ENCODE measurements at regions not wholly inside any gene's neighbourhood (a gene's known extent, or its start where the extent isn't known, plus 50 kb on each side); places are given as distances from the start of the nearest gene placed in this dataset.

DNA sequence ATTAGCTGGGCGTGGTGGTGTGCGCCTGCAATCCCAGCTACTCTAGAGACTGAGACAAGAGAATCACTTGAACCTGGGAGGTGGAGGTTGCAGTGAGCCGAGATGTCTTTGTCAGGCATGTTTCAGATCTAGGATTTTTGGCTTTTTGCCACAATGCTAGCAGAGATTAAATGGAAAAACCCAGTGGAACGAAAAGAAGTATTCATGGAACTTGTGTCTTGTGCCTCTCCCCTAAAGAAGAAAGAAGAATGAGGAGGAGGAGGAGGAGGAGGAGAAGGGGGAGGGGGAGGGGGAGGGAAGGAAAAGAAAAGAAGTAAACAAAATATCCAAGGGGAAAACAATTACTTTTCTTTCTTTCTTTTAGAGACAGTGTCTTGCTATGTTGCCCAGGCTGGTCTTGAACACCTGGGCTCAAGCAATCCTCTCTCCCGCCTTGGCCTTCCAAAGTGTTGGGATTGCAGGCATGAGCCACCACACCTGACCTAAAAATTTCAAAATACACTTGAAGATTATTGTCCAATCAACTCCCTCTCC lies 106.0 kb downstream of the ARRDC3 start:
- no peaks in the 10 kb centered on the region for H3K4me1 ChIP-seq (ENCODE audit: insufficient read depth)
- H3K4me3 ChIP-seq (ENCODE audit: low read depth, low read length), result no peak overlapping the region
- DNase-seq (ENCODE audit: extremely low spot score), result no peak
- H3K27ac ChIP-seq (ENCODE audit: low read depth), result no peak overlapping the region
- WGBS, result 53% methylated on average over 5 of the region's 5 CpGs
- H3K36me3 ChIP-seq (ENCODE audit: insufficient read depth), result no peaks in the 10 kb centered on the region

DNA sequence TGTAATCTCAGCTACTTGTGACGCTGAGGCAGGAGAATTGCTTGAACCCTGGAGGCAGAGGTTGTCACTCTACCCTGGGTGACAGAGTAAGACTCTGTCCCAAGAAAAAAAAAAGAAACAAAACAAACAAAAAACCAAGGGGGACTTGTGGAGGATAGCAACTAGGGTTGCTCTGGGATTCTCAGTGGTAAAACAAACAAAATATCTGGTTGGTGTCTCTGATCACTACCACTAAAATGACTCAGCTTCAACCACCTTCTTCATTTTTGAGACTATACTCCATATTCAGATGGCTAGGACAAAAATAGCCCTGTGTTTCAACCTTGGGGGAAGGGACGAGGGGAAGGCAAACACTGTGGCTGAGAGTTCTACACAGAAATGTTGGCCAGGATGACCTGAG lies 110.3 kb downstream of the ARRDC3 start:
- H3K36me3 ChIP-seq (ENCODE audit: insufficient read depth), result no peaks in the 10 kb centered on the region
- no peak overlapping the region for H3K4me3 ChIP-seq (ENCODE audit: low read depth, low read length)
- H3K27ac ChIP-seq (ENCODE audit: low read depth), result no peak overlapping the region
- no peaks in the 10 kb centered on the region for H3K4me1 ChIP-seq (ENCODE audit: insufficient read depth)
- 78% methylated on average over 2 of the region's 2 CpGs for WGBS
- no peak for DNase-seq (ENCODE audit: extremely low spot score)

GRCh38 chr5:91271999-91272398 lies 111.1 kb downstream of the ARRDC3 start:
- H3K27ac ChIP-seq (ENCODE audit: low read depth), result no peak overlapping the region
- H3K4me1 ChIP-seq (ENCODE audit: insufficient read depth), result no peaks in the 10 kb centered on the region
- DNase-seq (ENCODE audit: extremely low spot score), result no peak

DNA sequence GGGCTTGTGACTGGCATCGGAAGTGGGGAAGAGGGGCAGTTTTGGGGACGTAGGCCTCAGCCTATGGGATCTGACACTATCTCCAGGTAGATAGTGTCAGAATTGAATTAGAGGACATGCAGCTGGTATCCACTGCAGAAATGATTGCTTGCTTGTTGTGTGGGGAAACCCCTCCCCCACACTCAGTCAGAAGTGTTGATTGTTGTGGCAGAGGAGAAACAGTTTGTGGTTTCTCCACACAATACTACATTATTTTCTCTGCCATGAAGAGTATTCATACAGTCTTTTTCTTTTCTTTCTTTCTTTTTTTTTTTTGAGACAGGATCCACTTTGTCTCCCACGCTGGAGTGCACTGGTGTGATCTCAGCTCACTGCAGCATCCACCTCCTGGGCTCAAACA lies 113.9 kb downstream of the ARRDC3 start:
- 87% methylated on average over 3 of the region's 3 CpGs for WGBS
- no peak for DNase-seq (ENCODE audit: extremely low spot score)
- no peaks in the 10 kb centered on the region for H3K36me3 ChIP-seq (ENCODE audit: insufficient read depth)
- H3K4me1 ChIP-seq (ENCODE audit: insufficient read depth), result no peaks in the 10 kb centered on the region
- no peak overlapping the region for H3K27ac ChIP-seq (ENCODE audit: low read depth)
- no peak overlapping the region for H3K4me3 ChIP-seq (ENCODE audit: low read depth, low read length)

More at GRCh38 chr5:91271999-91272398, 111.1 kb downstream of the ARRDC3 start:
- H3K4me3 ChIP-seq (ENCODE audit: low read depth, low read length), result no peak overlapping the region
- H3K36me3 ChIP-seq (ENCODE audit: insufficient read depth), result no peaks in the 10 kb centered on the region

GRCh38 chr5:91266184-91266705 lies 116.9 kb downstream of the ARRDC3 start:
- Histone ChIP-seq H3K4me1 (ENCODE audit: insufficient read depth) (no peaks in the 10 kb centered on the region), H3K27ac (ENCODE audit: low read depth) (no peak overlapping the region), H3K4me3 (ENCODE audit: low read depth, low read length) (no peak overlapping the region), H3K36me3 (ENCODE audit: insufficient read depth) (no peaks in the 10 kb centered on the region)
- DNase-seq (ENCODE audit: extremely low spot score), result no peak
- 51% methylated on average over 3 of the region's 3 CpGs for WGBS

- Histone ChIP-seq H3K4me3 (ENCODE audit: low read depth, low read length) (no peak overlapping the region), H3K27ac (ENCODE audit: low read depth) (no peak overlapping the region), H3K36me3 (ENCODE audit: insufficient read depth) (no peaks in the 10 kb centered on the region), H3K4me1 (ENCODE audit: insufficient read depth) (no peaks in the 10 kb centered on the region)
- no peak for DNase-seq (ENCODE audit: extremely low spot score)
These were observed 118.6 kb downstream of the ARRDC3 start for GRCh38 chr5:91264311-91265051.

GRCh38 chr5:91263898-91264297 lies 119.2 kb downstream of the ARRDC3 start:
- H3K4me3 ChIP-seq (ENCODE audit: low read depth, low read length), result no peak overlapping the region
- H3K27ac ChIP-seq (ENCODE audit: low read depth), result no peak overlapping the region
- H3K36me3 ChIP-seq (ENCODE audit: insufficient read depth), result no peaks in the 10 kb centered on the region
- H3K4me1 ChIP-seq (ENCODE audit: insufficient read depth), result no peaks in the 10 kb centered on the region
- 71% methylated on average over 5 of the region's 5 CpGs for WGBS
- DNase-seq (ENCODE audit: extremely low spot score), result no peak

- Histone ChIP-seq H3K27ac (ENCODE audit: low read depth) (no peak overlapping the region), H3K4me3 (ENCODE audit: low read depth, low read length) (no peak overlapping the region)
- DNase-seq (ENCODE audit: extremely low spot score), result no peak
These were observed 125.8 kb downstream of the ARRDC3 start for GRCh38 chr5:91257301-91257700.

DNA sequence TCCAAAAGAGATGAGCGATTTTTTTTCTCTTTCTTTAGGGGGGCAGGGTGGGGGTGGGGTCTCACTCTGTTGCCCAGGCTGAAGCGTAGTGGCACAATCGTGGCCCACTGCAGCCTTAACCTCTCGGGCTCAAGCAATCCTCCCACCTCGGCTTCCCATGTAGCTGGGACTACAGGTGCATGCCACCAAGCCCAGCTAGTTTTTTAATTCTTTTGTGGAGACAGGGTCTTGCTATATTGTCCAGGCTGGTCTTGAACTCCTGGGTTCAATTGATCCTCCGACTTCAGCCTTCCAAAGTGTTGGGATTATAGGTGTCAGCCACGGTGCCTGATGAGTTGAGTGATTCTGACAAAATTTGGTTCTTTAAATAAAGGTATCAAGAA lies 127.0 kb downstream of the ARRDC3 start:
- 93% methylated on average over 7 of the region's 7 CpGs for WGBS
- no peaks in the 10 kb centered on the region for H3K36me3 ChIP-seq (ENCODE audit: insufficient read depth)
- no peak overlapping the region for H3K27ac ChIP-seq (ENCODE audit: low read depth)
- no peak overlapping the region for H3K4me3 ChIP-seq (ENCODE audit: low read depth, low read length)
- H3K4me1 ChIP-seq (ENCODE audit: insufficient read depth), result no peaks in the 10 kb centered on the region
- DNase-seq (ENCODE audit: extremely low spot score), result no peak

More at GRCh38 chr5:91257301-91257700, 125.8 kb downstream of the ARRDC3 start:
- H3K36me3 ChIP-seq (ENCODE audit: insufficient read depth), result no peaks in the 10 kb centered on the region
- no peaks in the 10 kb centered on the region for H3K4me1 ChIP-seq (ENCODE audit: insufficient read depth)

GRCh38 chr5:91255396-91256141 lies 127.5 kb downstream of the ARRDC3 start:
- H3K4me3 ChIP-seq (ENCODE audit: low read depth, low read length), result no peak overlapping the region
- DNase-seq (ENCODE audit: extremely low spot score), result no peak
- WGBS, result 96% methylated on average over 4 of the region's 4 CpGs
- H3K27ac ChIP-seq (ENCODE audit: low read depth), result no peak overlapping the region
- H3K36me3 ChIP-seq (ENCODE audit: insufficient read depth), result no peaks in the 10 kb centered on the region
- no peaks in the 10 kb centered on the region for H3K4me1 ChIP-seq (ENCODE audit: insufficient read depth)

DNA sequence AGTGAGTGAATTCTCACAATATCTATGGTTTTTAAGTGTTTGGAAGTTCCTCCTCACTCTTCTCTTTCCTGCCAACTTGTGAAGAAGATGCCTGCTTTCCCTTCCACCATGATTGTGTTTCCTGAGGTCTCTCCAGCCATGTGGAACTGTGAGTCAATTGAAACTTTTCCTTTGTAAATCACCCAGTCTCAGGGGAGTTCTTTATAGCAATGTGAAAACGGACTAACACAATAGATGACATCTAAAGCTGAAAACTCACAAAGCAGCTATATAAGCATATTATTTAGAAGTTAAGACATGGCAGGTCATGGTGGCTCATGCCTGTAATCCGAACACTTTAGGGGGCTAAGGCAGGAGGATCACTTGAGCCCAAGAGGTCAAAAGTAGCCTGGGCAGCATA lies 130.2 kb downstream of the ARRDC3 start:
- no peak for DNase-seq (ENCODE audit: extremely low spot score)
- Histone ChIP-seq H3K4me3 (ENCODE audit: low read depth, low read length) (no peak overlapping the region), H3K36me3 (ENCODE audit: insufficient read depth) (no peaks in the 10 kb centered on the region), H3K27ac (ENCODE audit: low read depth) (no peak overlapping the region), H3K4me1 (ENCODE audit: insufficient read depth) (no peaks in the 10 kb centered on the region)
- 81% methylated on average over 2 of the region's 2 CpGs for WGBS

DNA sequence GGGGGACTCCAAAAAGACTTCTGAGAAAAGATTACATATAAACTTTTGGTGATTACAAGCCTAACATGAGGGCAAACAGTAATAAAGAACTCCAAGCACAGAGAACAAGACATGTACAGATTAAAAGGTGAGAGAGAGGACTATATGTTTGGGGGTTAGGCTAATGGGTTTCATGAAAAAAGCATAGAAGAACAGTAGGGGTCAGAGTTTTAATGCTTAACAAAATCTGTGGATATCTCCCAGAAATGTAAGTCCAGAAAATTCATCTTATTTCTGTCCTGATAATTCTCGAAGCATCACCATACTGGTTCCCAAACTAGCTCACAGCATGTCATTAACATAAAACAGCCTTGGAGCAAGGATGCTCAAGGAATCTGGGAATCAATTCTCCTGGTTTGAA lies 137.2 kb downstream of the ARRDC3 start:
- no peak for DNase-seq (ENCODE audit: extremely low spot score)
- Histone ChIP-seq H3K27ac (ENCODE audit: low read depth) (no peak overlapping the region), H3K4me3 (ENCODE audit: low read depth, low read length) (no peak overlapping the region), H3K4me1 (ENCODE audit: insufficient read depth) (no peaks in the 10 kb centered on the region), H3K36me3 (ENCODE audit: insufficient read depth) (no peaks in the 10 kb centered on the region)
- WGBS, result 75% methylated on average over 1 of the region's 1 CpG

- 52% methylated on average over 3 of the region's 3 CpGs for WGBS
- no peaks in the 10 kb centered on the region for H3K36me3 ChIP-seq (ENCODE audit: insufficient read depth)
- no peak overlapping the region for H3K27ac ChIP-seq (ENCODE audit: low read depth)
- H3K4me1 ChIP-seq (ENCODE audit: insufficient read depth), result no peaks in the 10 kb centered on the region
- DNase-seq (ENCODE audit: extremely low spot score), result no peak
- no peak overlapping the region for H3K4me3 ChIP-seq (ENCODE audit: low read depth, low read length)
These were observed 138.1 kb downstream of the ARRDC3 start for GRCh38 chr5:91245074-91245452.
